Fibroblast of skin of left biceps (primary cell): ENCODE measurements at regions not wholly inside any gene's neighbourhood (a gene's known extent, or its start where the extent isn't known, plus 50 kb on each side); places are given as distances from the start of the nearest gene placed in this dataset.
A peak's percentile ranks its signal among the peaks of the same experiment; 100 is the strongest.

ENCODE experiments used
- DNase-seq, 2 experiments: peaks; one replicate each; pipeline ENCODE4 v3.0.0-alpha.2; 2013; ENCODE audit warnings: low read depth in 2 of 2

DNA sequence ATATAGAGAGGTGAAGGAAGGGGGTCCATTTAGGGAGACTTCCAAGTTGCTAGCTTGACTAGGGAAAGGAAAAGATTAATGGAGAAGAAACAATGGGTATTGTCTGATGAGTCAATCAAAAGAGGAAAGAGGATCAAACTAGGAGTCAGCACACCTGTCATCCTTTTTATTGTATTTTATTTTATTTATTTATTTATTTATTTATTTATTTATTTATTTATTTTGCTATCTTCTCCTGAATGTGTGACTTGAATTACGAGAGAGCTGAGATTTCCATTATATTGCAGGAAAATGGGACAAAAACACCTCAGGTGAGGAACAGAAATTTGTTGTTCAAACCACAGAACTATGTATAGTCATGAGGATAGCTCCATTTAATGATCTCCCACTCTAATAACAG lies 58.9 kb downstream of the NUDT11 start:
- DNase-seq = no peak

DNA sequence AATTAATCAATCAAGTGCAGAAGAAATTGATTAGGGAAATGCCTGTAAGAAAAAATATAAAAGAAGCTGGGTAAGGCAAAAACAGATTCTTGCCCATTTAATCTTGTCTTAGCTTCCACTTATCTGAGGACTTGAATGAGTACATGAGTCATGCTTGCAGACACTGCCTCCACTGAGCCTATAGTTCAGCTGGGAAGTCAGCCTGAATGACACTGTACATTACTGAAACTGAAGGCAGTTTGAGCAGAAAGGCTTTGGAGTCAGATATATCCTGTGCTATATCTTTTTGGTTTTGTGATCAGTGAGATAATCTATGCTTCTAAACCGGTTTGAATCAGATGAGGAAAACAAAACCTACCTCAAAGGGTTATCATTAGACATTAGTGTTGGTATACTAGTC lies 61.3 kb downstream of the NUDT11 start:
- DNase-seq = no peak

DNA sequence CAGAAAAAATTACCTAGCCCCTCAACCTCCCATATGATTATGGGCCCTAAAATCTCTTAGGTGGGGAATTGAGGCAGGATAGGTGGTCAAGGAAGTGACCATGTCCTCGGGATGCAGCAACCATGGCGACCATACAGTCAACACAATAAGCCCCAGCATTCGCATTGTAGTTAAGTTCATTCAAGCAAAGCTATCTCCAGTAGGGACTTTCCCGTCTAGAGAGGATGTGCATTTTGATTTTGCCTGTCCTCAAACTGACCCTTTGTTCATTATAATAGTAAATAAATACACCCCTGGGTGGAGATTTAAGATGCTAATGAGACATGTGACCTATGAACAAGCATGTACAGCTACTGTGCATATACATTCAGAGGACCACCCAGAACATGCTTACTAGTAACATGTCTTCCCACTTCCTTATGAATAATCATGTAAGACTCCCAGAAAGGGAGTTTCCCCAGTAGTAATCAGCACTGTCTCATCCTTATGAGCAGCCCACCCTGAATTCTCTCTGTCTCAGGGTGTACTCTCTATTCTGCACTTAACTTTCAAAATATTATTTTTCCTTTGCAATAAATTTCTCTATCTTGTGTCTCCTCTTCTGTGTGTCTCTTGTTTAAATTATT lies 74.3 kb downstream of the NUDT11 start:
- no peak for DNase-seq

DNA sequence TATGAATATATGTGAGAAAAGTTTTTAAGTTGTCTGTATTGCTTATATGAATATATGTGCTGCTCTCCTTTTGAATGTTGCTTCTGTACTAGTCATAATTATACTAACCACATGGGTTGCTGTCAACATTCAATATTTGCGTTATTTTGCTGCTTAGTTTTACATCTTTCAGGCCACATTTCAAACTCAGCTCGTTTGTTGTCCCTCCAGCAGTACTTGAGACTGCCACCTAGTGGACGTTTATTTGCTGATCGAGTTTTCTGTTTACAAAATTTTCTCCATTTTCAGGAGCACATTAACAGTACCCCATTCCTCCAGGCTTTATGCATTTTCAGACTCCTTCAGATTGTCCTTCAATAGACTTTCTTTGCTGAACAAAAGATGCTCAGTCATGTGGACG lies 75.8 kb downstream of the NUDT11 start:
- peak; percentile 5 for DNase-seq

DNA sequence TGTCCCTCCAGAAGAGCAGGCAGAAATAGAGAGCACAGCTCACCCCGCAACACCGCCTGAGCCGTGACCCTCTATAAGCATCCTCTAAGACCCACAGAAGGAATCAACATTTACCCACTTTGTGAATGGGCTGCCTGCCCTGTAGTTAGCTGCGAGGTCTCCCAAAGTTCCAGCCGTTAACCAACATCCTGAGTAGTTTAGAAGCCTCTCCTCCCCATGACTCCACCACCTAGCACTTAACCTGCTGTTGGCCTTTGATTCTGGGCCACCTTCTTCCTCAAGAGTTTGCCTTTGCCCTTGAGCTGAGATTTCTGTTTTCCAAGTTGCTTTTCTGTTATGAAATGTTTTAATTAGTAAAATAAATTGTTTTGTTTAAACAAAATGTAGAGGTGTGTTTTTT lies 75.8 kb downstream of the NUDT10 start:
- DNase-seq = no peak

DNA sequence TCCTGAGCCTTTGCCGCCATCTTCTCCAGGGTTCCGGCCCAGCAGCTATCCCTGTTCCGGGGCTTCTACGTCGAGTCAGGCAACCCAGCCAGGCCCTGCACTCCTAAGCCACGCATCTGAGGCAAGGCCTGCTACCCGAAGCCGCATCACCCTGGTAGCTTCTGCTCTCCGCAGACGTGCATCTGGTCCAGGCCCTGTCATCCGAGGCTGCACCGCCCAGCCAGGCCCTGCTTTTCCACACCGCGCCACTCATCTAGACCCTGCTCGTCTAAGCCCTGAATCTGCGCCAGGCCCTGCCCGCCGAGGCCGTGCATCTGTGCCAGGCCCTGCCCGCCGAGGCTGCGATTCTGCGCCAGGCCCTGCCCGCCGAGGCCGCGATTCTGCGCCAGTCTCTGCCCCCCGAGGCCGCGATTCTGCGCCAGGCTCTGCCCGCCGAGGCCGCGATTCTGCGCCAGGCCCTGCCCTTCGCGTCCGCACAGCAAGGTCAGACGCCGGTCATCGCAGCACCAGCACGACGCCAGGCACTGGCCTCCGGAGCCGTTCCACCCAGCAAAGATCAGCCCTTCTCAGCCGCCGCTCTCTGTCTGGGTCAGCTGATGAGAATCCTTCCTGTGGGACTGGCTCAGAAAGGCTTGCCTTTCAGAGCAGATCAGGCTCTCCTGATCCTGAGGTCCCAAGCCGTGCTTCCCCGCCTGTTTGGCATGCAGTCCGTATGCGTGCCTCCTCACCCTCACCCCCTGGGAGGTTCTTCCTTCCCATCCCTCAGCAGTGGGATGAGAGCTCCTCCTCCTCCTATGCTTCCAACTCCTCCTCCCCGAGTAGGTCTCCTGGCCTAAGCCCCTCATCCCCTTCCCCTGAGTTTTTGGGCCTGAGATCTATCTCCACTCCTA lies 75.1 kb downstream of the NUDT10 start:
- no peak for DNase-seq

DNA sequence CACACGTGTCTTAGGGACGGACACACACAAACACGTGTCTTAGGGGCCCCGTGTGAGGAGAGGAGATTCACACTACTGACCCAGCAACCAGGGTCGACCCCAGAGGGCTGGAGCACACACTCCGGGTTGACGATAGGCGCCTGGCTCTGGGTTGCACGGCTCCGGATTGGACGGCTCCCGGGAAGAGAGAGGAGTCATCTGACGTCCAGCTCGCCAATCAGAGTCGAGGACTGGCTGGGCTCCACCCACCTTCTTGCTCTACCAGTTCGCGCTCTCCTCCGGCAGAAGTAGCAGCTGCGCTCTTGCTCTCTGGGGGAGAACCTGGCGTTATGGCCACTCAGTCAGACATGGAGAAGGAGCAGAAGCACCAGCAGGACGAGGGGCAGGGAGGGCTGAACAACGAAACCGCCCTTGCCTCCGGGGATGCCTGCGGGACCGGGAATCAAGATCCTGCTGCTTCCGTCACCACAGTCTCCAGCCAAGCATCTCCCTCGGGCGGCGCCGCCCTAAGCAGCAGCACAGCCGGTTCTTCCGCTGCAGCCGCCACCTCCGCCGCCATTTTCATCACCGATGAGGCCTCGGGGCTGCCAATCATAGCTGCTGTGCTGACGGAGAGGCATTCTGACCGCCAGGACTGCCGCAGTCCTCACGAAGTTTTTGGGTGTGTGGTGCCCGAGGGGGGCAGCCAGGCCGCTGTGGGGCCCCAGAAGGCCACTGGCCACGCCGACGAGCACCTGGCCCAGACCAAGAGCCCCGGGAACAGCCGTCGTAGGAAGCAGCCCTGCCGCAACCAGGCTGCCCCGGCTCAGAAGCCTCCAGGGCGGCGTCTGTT lies 74.3 kb downstream of the NUDT10 start:
- no peak for DNase-seq

DNA sequence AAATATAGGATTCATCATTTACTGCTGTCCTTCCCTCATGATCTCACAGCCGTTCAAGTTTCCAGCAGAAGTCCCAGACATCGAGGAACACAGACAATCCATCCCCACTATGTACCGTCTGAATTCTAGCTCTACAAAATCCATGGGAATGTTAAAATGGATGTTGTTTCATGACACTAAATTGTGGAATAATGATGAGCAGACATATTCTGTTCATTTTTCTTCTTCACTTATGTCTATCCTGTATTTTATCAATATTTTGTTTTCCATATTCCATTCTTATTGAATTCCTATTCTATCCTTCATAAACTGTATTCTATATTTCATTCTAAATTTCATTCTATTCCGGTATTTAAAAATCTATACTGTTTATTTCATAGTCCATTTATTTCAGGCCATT lies 71.8 kb downstream of the NUDT10 start:
- DNase-seq = no peak

DNA sequence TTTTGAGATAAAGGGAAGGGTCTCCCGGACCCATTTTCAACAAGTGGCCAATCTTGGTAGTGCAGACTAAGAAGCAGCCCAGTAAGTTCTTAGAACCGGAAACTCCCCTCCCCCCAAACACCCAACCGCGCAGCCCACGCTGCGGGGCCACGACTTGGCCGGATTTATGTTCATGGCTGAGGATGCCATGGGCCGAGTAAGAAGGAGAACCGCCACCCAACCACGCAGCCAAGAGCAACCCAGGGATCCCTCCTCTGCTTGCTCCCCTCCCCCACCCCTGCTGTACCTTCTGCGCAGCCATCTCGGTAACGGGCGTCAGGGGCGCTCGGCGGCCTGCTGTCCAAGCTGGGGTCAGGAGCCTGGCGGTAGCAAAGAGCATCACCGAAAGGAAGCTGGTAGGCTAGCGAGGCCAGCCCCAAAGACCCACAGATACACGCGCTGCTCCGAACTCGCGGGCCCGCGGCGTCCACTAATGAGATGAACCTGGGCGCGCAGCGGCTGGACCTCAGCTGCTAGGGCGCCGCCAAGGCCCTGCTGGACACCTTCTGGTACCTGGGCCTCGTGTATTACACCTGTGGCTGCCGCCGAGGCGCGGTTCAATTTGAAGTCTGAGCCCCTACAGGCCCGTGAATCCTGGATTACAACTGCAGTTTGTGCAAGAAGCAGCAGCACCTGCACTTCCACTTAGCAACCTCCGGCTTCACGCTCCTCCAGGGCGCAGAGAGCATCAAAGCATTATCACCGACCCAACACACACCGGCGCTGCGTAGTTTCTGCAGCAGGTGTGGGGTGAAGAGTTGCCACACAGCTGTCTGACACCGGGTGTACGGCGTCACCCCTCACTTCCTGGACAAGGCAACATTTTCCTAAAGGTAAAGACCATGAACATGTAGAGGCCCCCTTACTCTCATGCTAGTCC lies 63.4 kb downstream of the NUDT10 start:
- no peak for DNase-seq

DNA sequence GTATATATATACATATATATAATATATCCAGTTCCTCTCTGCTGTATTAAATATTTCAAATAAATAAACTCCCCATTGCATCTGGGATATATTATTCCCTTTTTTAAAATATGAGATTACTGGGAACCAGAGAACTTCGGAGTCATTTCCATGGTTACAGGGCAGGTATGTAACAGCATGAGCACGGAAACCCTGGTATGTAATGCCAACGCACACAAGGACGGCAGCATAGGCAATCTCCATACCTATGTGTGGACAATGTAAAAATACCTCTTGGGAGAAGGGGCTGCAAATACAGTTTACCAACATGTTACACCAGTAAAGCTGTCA lies 62.8 kb downstream of the NUDT10 start:
- no peak for DNase-seq
